Thyroid gland (tissue), 4 donors: ENCODE measurements at regions not wholly inside any gene's neighbourhood (a gene's known extent, or its start where the extent isn't known, plus 50 kb on each side); places are given as distances from the start of the nearest gene placed in this dataset.

Experiments used
- DNase-seq, 2 donors: peaks; one replicate each; pipeline ENCODE4 v3.0.0-alpha.2; 2019
- H3K27ac ChIP-seq, 3 donors: fragments of 200-600 bp; sonication (generic); 1 replicate in 2 of 3; 2 replicates in 1 of 3; pipeline ENCODE4 v1.5.1; 2016 to 2019; ENCODE audit warnings: mild to moderate bottlenecking in 1 of 3, moderate library complexity in 1 of 3
- H3K27me3 ChIP-seq: fragments of 200-600 bp; sonication (generic); one replicate; pipeline ENCODE4 v1.5.1; 2019
- H3K36me3 ChIP-seq, 2 donors: fragments of 200-600 bp; sonication (generic); one replicate each; pipeline ENCODE4 v1.5.1; 2016 to 2019
- H3K4me1 ChIP-seq, 2 donors: fragments of 200-600 bp; sonication (generic); one replicate each; pipeline ENCODE4 v1.5.1; 2017 to 2019
- H3K4me3 ChIP-seq, 3 donors: fragments of 200-600 bp; sonication (generic); replicated peaks in 1 of 3; 1 replicate in 2 of 3; 2 replicates in 1 of 3; pipeline ENCODE4 v1.5.1; 2016; ENCODE audit warnings: mild to moderate bottlenecking in 1 of 3
- H3K9me3 ChIP-seq: fragments of 200-600 bp; sonication (generic); one replicate; pipeline ENCODE4 v1.5.1; 2017
- CTCF ChIP-seq, 6 experiments: fragments of 200-600 bp in 3 of 6; fragments of 450-650 bp in 3 of 6; sonication (generic) in 3 of 6; IDR thresholded peaks; one replicate each; pipeline ENCODE4 v1.5.1; 2016 to 2019; ENCODE audit warnings: antibody characterized with exemption in 6 of 6, mild to moderate bottlenecking in 2 of 6, inconsistent platforms in 1 of 6, moderate library complexity in 1 of 6
- POLR2A ChIP-seq, 2 donors: fragments of 450-650 bp; IDR thresholded peaks; one replicate each; pipeline ENCODE4 v1.6.1; 2017; ENCODE audit warnings: antibody characterized with exemption in 2 of 2, mild to moderate bottlenecking in 2 of 2, moderate library complexity in 1 of 2
- WGBS, 2 donors: methylation state at CpG; one replicate each; pipeline ENCODE4 v1.1.5; 2017; 5-methylcytosine and 5-hydroxymethylcytosine counted together
- intact Hi-C: fragments of 100-400 bp; cut with DNase I; formaldehyde crosslinking; loops from one replicate; pipeline ENCODE4 v1.15.1; 2023

DNA sequence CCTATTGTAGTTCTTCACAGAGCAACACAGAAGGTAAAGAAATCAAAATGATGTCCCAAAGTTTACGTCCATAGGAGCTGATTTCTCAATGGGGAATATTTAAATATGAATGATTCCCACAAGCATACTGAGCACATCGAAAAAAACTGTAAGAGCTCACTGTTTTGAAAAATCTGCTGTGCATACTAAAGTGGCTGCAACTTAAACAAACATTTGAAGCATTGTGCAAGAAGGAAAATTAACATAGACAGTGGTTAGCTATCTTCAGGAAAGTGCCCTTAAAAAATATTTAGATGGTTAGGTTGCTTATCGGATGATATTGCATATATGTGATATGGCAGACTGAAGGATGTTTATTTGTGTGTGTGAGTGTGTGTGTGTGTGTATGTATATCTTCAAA lies 747.6 kb downstream of the RFPL4B start:
- TF ChIP-seq CTCF (IDR thresholded peaks at IDR 0.05), result no peak
- no peak for TF ChIP-seq POLR2A (IDR thresholded peaks at IDR 0.05)
- no peak overlapping the region for H3K4me3 ChIP-seq
- H3K36me3 ChIP-seq, result no peaks in the 10 kb centered on the region
- H3K4me1 ChIP-seq, result peaks cover 7% of the 10 kb centered on the region in 2 donors
- no peak for DNase-seq
- intact Hi-C loops, result no loop called here
- 18 to 22% methylated on average over 3 of the region's 3 CpGs for WGBS, 2 donors
- no peak overlapping the region for H3K27ac ChIP-seq
- no peaks in the 10 kb centered on the region for H3K27me3 ChIP-seq
- no peaks in the 10 kb centered on the region for H3K9me3 ChIP-seq

- intact Hi-C loops, result no loop called here
- Histone ChIP-seq H3K9me3 (no peaks in the 10 kb centered on the region), H3K36me3 (no peaks in the 10 kb centered on the region), H3K27ac (no peak overlapping the region), H3K4me1 (peaks cover 7% of the 10 kb centered on the region in 2 donors), H3K4me3 (no peak overlapping the region), H3K27me3 (no peaks in the 10 kb centered on the region)
- TF ChIP-seq POLR2A (IDR thresholded peaks at IDR 0.05) (no peak), CTCF (IDR thresholded peaks at IDR 0.05) (no peak)
- no peak for DNase-seq
- WGBS, 2 donors, result 80 to 84% methylated on average over 2 of the region's 2 CpGs
Measured at GRCh38 chr6:113095841-113096240, 748.7 kb downstream of the RFPL4B start.

- intact Hi-C loops, result no loop called here
- DNase-seq, result no peak
- no peak overlapping the region for H3K4me3 ChIP-seq
- TF ChIP-seq POLR2A (IDR thresholded peaks at IDR 0.05), result no peak
- TF ChIP-seq CTCF (IDR thresholded peaks at IDR 0.05), result no peak
- H3K27me3 ChIP-seq, result no peaks in the 10 kb centered on the region
- H3K27ac ChIP-seq, result no peak overlapping the region
- 61 to 70% methylated on average over 4 of the region's 4 CpGs for WGBS, 2 donors
- no peaks in the 10 kb centered on the region for H3K4me1 ChIP-seq
- H3K36me3 ChIP-seq, result no peaks in the 10 kb centered on the region
- no peaks in the 10 kb centered on the region for H3K9me3 ChIP-seq
Measured at GRCh38 chr6:113102761-113103160, 754.4 kb upstream of the MARCKS start.

GRCh38 chr6:113103634-113104361 lies 753.3 kb upstream of the MARCKS start:
- no peaks in the 10 kb centered on the region for H3K9me3 ChIP-seq
- 58% methylated on average over 4 of the region's 4 CpGs for WGBS, 2 donors
- H3K27ac ChIP-seq, result no peak overlapping the region
- no peak overlapping the region for H3K4me3 ChIP-seq
- H3K27me3 ChIP-seq, result no peaks in the 10 kb centered on the region
- no peaks in the 10 kb centered on the region for H3K36me3 ChIP-seq
- no peak for TF ChIP-seq POLR2A (IDR thresholded peaks at IDR 0.05)
- no peak for TF ChIP-seq CTCF (IDR thresholded peaks at IDR 0.05)
- intact Hi-C loops, result no loop called here
- H3K4me1 ChIP-seq, result no peaks in the 10 kb centered on the region
- DNase-seq, result no peak

DNA sequence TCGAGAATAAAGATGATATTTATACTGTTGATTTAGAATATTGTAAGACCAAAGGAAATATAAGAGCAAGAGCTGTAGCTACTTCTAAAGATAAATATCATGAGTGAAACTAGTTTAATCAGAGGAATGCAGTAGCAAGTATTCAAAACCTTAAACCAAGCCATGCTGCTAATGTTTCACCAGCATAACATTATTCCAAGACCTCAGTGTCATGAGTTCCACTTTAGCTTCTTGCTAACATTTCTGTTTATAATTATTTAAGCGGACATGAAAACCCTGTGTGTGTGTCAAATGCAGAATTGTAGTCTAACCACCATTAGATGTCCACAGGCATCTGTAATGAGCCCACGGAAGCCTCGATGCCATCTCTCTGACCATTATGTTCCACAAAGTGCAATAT lies 752.6 kb upstream of the MARCKS start:
- intact Hi-C loops, result no loop called here
- no peak for DNase-seq
- no peak overlapping the region for H3K4me3 ChIP-seq
- 68 to 69% methylated on average over 4 of the region's 4 CpGs for WGBS, 2 donors
- H3K27me3 ChIP-seq, result no peaks in the 10 kb centered on the region
- no peaks in the 10 kb centered on the region for H3K4me1 ChIP-seq
- no peak overlapping the region for H3K27ac ChIP-seq
- H3K36me3 ChIP-seq, result no peaks in the 10 kb centered on the region
- H3K9me3 ChIP-seq, result no peaks in the 10 kb centered on the region
- TF ChIP-seq POLR2A (IDR thresholded peaks at IDR 0.05) (no peak), CTCF (IDR thresholded peaks at IDR 0.05) (no peak)
